HepG2 (cell line): ENCODE measurements at regions not wholly inside any gene's neighbourhood (a gene's known extent, or its start where the extent isn't known, plus 50 kb on each side); places are given as distances from the start of the nearest gene placed in this dataset.
"Not testable (repeated sequence)": the region's sequence is repeated elsewhere in the genome, so short reads cannot be mapped to it uniquely, and the experiment has no call there.

Source experiments
- ATAC-seq: fragments of 200-7000 bp; cut with Tn5 transposase; 3 replicates; pipeline ENCODE4 v1.9.1; 2020; ENCODE audit warnings: mild to moderate bottlenecking, moderate library complexity
- BruUV-seq: library from RNA; stranded (reverse); fragments of 400-500 nt; replicated peaks from 2 replicates; lab custom pipeline; 2021; lab: Mats Ljungman, UMichigan
- CTCF ChIA-PET: fragments of 300-600 bp; formaldehyde crosslinking; extraction: SDS; loops from one replicate; lab custom pipeline; 2021; ENCODE audit warnings: low total read pairs, inconsistent platforms, low intra/inter-chr PET ratio; lab: Yijun Ruan, JAX
- POLR2A ChIA-PET: fragments of 350-600 bp; sonication (Branson Sonifier 250); formaldehyde crosslinking; loops from one replicate; lab custom pipeline; 2020; ENCODE audit warnings: antibody characterized with exemption, inconsistent platforms; lab: Yijun Ruan, JAX
- DNase-seq: peaks from one replicate; pipeline ENCODE4 v3.0.0-alpha.2; 2015; ENCODE audit warnings: low spot score
- FAIRE-seq: peaks from 3 replicates; lab custom pipeline; 2011; peaks lifted over from hg19 to GRCh38; lab: Jason Lieb, UNC
- H2AFZ ChIP-seq: one replicate; pipeline ENCODE4 v1.6.1; 2011; ENCODE audit warnings: low read length, inconsistent platforms
- H3K27ac ChIP-seq: fragments of 300-600 bp; 3 replicates; pipeline ENCODE4 v1.8.0; 2011; ENCODE audit warnings: mixed run types, mild to moderate bottlenecking, mixed read lengths, low read length, inconsistent platforms; ENCODE audit not compliant: insufficient read depth; ENCODE audit errors: extremely low read length
- H3K27me3 ChIP-seq, 2 experiments: fragments of 200-600 bp in 1 of 2; 2 replicates in 1 of 2; 3 replicates in 1 of 2; pipeline versions ENCODE4 v1.6.0 to v1.8.0; 2011; ENCODE audit warnings: low read length in 2 of 2, mild to moderate bottlenecking in 2 of 2, moderate library complexity in 2 of 2, inconsistent platforms in 1 of 2; ENCODE audit not compliant: insufficient read depth in 2 of 2, control insufficient read depth in 1 of 2
- H3K36me3 ChIP-seq, 2 experiments: fragments of 200-600 bp in 1 of 2; replicated peaks in 1 of 2; 2 replicates in 1 of 2; 3 replicates in 1 of 2; pipeline versions ENCODE4 v1.5.1 to v1.8.0; 2011; ENCODE audit warnings: low read length in 2 of 2, inconsistent platforms in 1 of 2; ENCODE audit not compliant: insufficient read depth in 2 of 2, control insufficient read depth in 1 of 2
- H3K4me1 ChIP-seq: 2 replicates; pipeline ENCODE4 v1.5.1; 2012; ENCODE audit warnings: low read length, inconsistent platforms; ENCODE audit not compliant: insufficient read depth
- H3K4me2 ChIP-seq: 2 replicates; pipeline ENCODE4 v1.6.0; 2011; ENCODE audit warnings: low read depth, low read length, inconsistent platforms
- H3K4me3 ChIP-seq, 3 experiments: fragments of 200-600 bp in 1 of 3; sonication (generic), shearing (Covaris generic) in 1 of 3; replicated peaks in 1 of 3; 2 replicates each; pipeline ENCODE4 v1.5.1; 2011 to 2016; ENCODE audit warnings: low read length in 3 of 3, inconsistent platforms in 2 of 3, low read depth in 2 of 3, mild to moderate bottlenecking in 2 of 3, control low read depth in 1 of 3, mixed read lengths in 1 of 3; ENCODE audit not compliant: insufficient read depth in 1 of 3
- H3K79me2 ChIP-seq: one replicate; pipeline ENCODE4 v1.6.1; 2011; ENCODE audit warnings: low read length, inconsistent platforms; ENCODE audit not compliant: insufficient read depth
- H3K9ac ChIP-seq: 2 replicates; pipeline ENCODE4 v1.6.0; 2011; ENCODE audit warnings: mild to moderate bottlenecking, low read depth, low read length, inconsistent platforms; ENCODE audit not compliant: insufficient read depth
- H3K9me3 ChIP-seq: 2 replicates; pipeline ENCODE4 v1.5.1; 2012; ENCODE audit warnings: mild to moderate bottlenecking, low read length
- H4K20me1 ChIP-seq: 2 replicates; pipeline ENCODE4 v1.6.0; 2011; ENCODE audit warnings: inconsistent platforms, mild to moderate bottlenecking, low read length, moderate library complexity; ENCODE audit not compliant: insufficient read depth
- HIVEP1 ChIP-seq: sonication (generic); formaldehyde crosslinking; IDR thresholded peaks from 2 replicates; pipeline ENCODE4 v1.4.0; 2020; ENCODE audit warnings: mild to moderate bottlenecking, missing genetic modification reagents
- TARDBP ChIP-seq: sonication (generic); formaldehyde crosslinking; IDR thresholded peaks from 2 replicates; pipeline ENCODE4 v1.8.0; 2022; ENCODE audit warnings: mild to moderate bottlenecking, missing genetic modification reagents
- WGBS: methylation state at CpG from one replicate; pipeline ENCODE4 v1.1.6; 2017; ENCODE audit warnings: low lambda C conversion rate; 5-methylcytosine and 5-hydroxymethylcytosine counted together
- in situ Hi-C: cut with HindIII; loops from 2 replicates; pipeline ENCODE4 v1.10.0; 2017; ENCODE audit warnings: low pct_unique_long_range_greater_than_20kb; ENCODE audit not compliant: extremely low pct_ligation_motif_present
- intact Hi-C: fragments of 100-400 bp; cut with micrococcal nuclease; formaldehyde crosslinking; loops from one replicate; pipeline ENCODE4 v1.10.0; 2022; ENCODE audit not compliant: unreplicated experiment
- TF ChIP-seq, protein P1 (sequence below): sonication (generic); formaldehyde crosslinking; IDR thresholded peaks from 2 replicates; pipeline ENCODE4 v1.5.0; 2020; ENCODE audit warnings: mild to moderate bottlenecking, missing genetic modification reagents, borderline replicate concordance
- TF ChIP-seq, protein P2 (sequence below), 2 experiments: sonication (generic) in 1 of 2; formaldehyde crosslinking in 1 of 2; IDR thresholded peaks; 2 replicates each; pipeline versions ENCODE4 v1.5.1 to v1.6.1; 2011 to 2020; ENCODE audit warnings: borderline replicate concordance in 1 of 2, low read depth in 1 of 2, low read length in 1 of 2, mild to moderate bottlenecking in 1 of 2, missing genetic modification reagents in 1 of 2, moderate library complexity in 1 of 2

DNA sequence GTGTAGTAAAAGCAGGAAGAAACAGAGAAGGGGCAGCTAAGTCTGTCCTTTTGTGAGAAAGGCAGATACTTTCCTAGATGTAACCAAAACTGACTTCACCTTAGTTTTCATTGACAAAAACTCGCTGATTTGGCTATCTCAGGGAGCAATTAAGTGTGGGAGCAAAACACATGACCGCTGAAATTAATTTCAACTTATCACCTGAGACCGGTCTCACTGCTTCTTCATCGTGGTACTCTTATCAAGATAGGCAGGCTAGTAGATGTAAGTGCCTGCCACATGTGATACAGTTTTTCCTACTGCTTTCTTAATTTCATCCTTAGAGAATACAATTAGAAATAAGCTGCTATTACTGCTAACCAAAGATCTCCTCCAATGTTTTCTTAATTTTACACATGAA, 168.7 kb downstream of the KBTBD2 start:
- ATAC-seq, H3K9ac ChIP-seq, H2AFZ ChIP-seq, H4K20me1 ChIP-seq, POLR2A ChIA-PET, H3K4me2 ChIP-seq, H3K4me1 ChIP-seq, H3K79me2 ChIP-seq, H3K27ac ChIP-seq, CTCF ChIA-PET, DNase-seq, in situ Hi-C loops, H3K4me3 ChIP-seq, H3K36me3 ChIP-seq, BruUV-seq, FAIRE-seq, H3K9me3 ChIP-seq, H3K27me3 ChIP-seq: not testable (repeated sequence)
- intact Hi-C loops = loop anchor here (10.0 kb wide), 1 partner anchor 138 kb away; no protein-coding TSS in a partner anchor
- 94% methylated on average over 4 of the region's 4 CpGs for WGBS

DNA sequence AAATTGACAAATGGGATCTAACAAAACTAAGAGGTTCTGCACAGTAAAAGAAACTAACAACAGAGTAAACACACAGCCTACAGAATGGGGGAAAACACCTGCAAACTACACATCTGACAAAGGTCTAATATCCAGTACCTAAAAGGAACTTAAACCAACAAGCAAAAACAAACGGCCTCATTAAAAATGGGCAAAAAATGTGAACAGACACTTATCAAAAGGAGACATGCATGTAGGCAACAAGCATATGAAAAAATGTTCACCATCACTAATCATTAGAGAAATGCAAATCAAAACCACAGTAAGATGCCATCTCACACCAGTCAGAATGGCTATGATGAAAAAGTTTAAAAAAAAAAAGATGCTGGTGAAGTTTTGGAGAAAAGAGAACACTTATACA, 197.4 kb downstream of the KBTBD2 start:
- CTCF ChIA-PET = no interaction called here
- no TSS peak for BruUV-seq
- Histone ChIP-seq H3K27ac (no peak overlapping the region), H3K9ac (no peak overlapping the region), H3K9me3 (no peaks in the 10 kb centered on the region), H3K36me3 (no peaks in the 10 kb centered on the region), H3K4me3 (no peak overlapping the region), H3K27me3 (no peaks in the 10 kb centered on the region), H3K4me1 (peaks cover 18% of the 10 kb centered on the region), H4K20me1 (no peaks in the 10 kb centered on the region), H3K79me2 (no peaks in the 10 kb centered on the region), H3K4me2 (no peak overlapping the region), H2AFZ (no peak overlapping the region)
- FAIRE-seq = no peak
- WGBS = 90% methylated on average over 1 of the region's 1 CpG
- no peak for ATAC-seq
- DNase-seq = no peak
- in situ Hi-C loops (no loop called here), intact Hi-C loops (no loop called here)
- POLR2A ChIA-PET = no interaction called here
- TF ChIP-seq HIVEP1 (CRISPR knock-in tag) = no peak
- TF ChIP-seq, protein P1, sequence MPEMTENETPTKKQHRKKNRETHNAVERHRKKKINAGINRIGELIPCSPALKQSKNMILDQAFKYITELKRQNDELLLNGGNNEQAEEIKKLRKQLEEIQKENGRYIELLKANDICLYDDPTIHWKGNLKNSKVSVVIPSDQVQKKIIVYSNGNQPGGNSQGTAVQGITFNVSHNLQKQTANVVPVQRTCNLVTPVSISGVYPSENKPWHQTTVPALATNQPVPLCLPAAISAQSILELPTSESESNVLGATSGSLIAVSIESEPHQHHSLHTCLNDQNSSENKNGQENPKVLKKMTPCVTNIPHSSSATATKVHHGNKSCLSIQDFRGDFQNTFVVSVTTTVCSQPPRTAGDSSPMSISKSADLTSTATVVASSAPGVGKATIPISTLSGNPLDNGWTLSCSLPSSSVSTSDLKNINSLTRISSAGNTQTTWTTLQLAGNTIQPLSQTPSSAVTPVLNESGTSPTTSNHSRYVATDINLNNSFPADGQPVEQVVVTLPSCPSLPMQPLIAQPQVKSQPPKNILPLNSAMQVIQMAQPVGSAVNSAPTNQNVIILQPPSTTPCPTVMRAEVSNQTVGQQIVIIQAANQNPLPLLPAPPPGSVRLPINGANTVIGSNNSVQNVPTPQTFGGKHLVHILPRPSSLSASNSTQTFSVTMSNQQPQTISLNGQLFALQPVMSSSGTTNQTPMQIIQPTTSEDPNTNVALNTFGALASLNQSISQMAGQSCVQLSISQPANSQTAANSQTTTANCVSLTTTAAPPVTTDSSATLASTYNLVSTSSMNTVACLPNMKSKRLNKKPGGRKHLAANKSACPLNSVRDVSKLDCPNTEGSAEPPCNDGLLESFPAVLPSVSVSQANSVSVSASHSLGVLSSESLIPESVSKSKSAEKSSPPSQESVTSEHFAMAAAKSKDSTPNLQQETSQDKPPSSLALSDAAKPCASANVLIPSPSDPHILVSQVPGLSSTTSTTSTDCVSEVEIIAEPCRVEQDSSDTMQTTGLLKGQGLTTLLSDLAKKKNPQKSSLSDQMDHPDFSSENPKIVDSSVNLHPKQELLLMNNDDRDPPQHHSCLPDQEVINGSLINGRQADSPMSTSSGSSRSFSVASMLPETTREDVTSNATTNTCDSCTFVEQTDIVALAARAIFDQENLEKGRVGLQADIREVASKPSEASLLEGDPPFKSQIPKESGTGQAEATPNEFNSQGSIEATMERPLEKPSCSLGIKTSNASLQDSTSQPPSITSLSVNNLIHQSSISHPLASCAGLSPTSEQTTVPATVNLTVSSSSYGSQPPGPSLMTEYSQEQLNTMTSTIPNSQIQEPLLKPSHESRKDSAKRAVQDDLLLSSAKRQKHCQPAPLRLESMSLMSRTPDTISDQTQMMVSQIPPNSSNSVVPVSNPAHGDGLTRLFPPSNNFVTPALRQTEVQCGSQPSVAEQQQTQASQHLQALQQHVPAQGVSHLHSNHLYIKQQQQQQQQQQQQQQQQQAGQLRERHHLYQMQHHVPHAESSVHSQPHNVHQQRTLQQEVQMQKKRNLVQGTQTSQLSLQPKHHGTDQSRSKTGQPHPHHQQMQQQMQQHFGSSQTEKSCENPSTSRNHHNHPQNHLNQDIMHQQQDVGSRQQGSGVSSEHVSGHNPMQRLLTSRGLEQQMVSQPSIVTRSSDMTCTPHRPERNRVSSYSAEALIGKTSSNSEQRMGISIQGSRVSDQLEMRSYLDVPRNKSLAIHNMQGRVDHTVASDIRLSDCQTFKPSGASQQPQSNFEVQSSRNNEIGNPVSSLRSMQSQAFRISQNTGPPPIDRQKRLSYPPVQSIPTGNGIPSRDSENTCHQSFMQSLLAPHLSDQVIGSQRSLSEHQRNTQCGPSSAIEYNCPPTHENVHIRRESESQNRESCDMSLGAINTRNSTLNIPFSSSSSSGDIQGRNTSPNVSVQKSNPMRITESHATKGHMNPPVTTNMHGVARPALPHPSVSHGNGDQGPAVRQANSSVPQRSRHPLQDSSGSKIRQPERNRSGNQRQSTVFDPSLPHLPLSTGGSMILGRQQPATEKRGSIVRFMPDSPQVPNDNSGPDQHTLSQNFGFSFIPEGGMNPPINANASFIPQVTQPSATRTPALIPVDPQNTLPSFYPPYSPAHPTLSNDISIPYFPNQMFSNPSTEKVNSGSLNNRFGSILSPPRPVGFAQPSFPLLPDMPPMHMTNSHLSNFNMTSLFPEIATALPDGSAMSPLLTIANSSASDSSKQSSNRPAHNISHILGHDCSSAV = no peak
- TF ChIP-seq, protein P2, sequence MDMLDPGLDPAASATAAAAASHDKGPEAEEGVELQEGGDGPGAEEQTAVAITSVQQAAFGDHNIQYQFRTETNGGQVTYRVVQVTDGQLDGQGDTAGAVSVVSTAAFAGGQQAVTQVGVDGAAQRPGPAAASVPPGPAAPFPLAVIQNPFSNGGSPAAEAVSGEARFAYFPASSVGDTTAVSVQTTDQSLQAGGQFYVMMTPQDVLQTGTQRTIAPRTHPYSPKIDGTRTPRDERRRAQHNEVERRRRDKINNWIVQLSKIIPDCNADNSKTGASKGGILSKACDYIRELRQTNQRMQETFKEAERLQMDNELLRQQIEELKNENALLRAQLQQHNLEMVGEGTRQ (IDR thresholded peaks at IDR 0.05; ENCODE audit: low read depth, low read length) = no peak
- TF ChIP-seq, protein P2 (CRISPR knock-in tag; IDR thresholded peaks at IDR 0.05; ENCODE audit: borderline replicate concordance) = no peak
- TF ChIP-seq TARDBP (CRISPR knock-in tag) = no peak
